ENCODE measurements at regions not wholly inside any gene's neighbourhood (a gene's known extent, or its start where the extent isn't known, plus 50 kb on each side); places are given as distances from the start of the nearest gene placed in this dataset.

DNA sequence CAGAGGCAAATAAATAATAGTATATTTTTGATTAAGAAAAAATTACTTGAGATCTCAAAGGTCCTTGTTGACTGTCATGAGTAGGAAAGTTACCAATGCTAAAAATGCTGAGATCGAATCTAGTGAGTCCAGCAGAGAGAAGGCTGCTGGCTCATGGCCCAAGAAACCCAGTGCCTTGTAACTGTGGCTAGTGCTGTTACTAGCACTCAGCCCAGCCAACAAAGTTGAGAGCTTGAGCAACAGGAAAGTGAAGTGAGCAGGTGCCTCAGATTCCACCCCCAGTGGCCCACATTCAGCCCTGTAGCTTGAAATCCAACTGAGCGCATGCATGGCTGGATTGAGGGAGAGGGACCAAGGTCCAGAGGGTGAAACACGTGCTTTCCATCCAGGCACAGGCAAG, 398.2 kb downstream of the SHANK2 start:
- TF ChIP-seq, protein P1, sequence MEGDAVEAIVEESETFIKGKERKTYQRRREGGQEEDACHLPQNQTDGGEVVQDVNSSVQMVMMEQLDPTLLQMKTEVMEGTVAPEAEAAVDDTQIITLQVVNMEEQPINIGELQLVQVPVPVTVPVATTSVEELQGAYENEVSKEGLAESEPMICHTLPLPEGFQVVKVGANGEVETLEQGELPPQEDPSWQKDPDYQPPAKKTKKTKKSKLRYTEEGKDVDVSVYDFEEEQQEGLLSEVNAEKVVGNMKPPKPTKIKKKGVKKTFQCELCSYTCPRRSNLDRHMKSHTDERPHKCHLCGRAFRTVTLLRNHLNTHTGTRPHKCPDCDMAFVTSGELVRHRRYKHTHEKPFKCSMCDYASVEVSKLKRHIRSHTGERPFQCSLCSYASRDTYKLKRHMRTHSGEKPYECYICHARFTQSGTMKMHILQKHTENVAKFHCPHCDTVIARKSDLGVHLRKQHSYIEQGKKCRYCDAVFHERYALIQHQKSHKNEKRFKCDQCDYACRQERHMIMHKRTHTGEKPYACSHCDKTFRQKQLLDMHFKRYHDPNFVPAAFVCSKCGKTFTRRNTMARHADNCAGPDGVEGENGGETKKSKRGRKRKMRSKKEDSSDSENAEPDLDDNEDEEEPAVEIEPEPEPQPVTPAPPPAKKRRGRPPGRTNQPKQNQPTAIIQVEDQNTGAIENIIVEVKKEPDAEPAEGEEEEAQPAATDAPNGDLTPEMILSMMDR (IDR thresholded peaks at IDR 0.05; ENCODE audit: insufficient read depth, low read length, poor library complexity, severe bottlenecking): no peak
- TF ChIP-seq EZH2phosphoT487 (conservative IDR thresholded peaks at IDR 0.05; ENCODE audit: low read length): no peak
